GM12892 (cell line): ENCODE measurements at regions not wholly inside any gene's neighbourhood (a gene's known extent, or its start where the extent isn't known, plus 50 kb on each side); places are given as distances from the start of the nearest gene placed in this dataset.
"Not testable (repeated sequence)": the region's sequence is repeated elsewhere in the genome, so short reads cannot be mapped to it uniquely, and the experiment has no call there.

Source experiments
- DNase-seq: peaks from one replicate; pipeline ENCODE4 v3.0.0; 2011; ENCODE audit not compliant: insufficient read length
- FAIRE-seq: peaks from 2 replicates; lab custom pipeline; 2011; peaks lifted over from hg19 to GRCh38; lab: Jason Lieb, UNC
- POLR2A ChIP-seq: IDR thresholded peaks from 2 replicates; pipeline ENCODE4 v1.6.1; 2011; ENCODE audit warnings: low read depth, low read length, control low read depth
- POLR2AphosphoS5 ChIP-seq: IDR thresholded peaks from 2 replicates; pipeline ENCODE4 v1.6.1; 2011; ENCODE audit warnings: low read depth, low read length, control low read depth
- TAF1 ChIP-seq: IDR thresholded peaks from 2 replicates; pipeline ENCODE4 v1.6.1; 2011; ENCODE audit warnings: low read depth, mild to moderate bottlenecking, control low read depth, low read length, borderline replicate concordance

GRCh38 chr12:58009405-58010195 lies 68.2 kb downstream of the ATP23 start:
- TF ChIP-seq POLR2A (no peak), POLR2AphosphoS5 (no peak), TAF1 (no peak)
- no peak for FAIRE-seq
- DNase-seq, result no peak

- TF ChIP-seq POLR2AphosphoS5 (no peak), TAF1 (no peak), POLR2A (no peak)
- DNase-seq, result no peak
- FAIRE-seq, result no peak
Measured at GRCh38 chr12:58011676-58012075, 70.3 kb downstream of the ATP23 start.

GRCh38 chr12:58022379-58023020 lies 81.1 kb downstream of the ATP23 start:
- not testable (repeated sequence) for FAIRE-seq, DNase-seq

GRCh38 chr12:58025431-58025830 lies 84.1 kb downstream of the ATP23 start:
- DNase-seq (no peak), FAIRE-seq (no peak)
- TF ChIP-seq TAF1, result no peak
- TF ChIP-seq POLR2AphosphoS5, result no peak
- no peak for TF ChIP-seq POLR2A

GRCh38 chr12:58026426-58026825 lies 85.1 kb downstream of the ATP23 start:
- DNase-seq (no peak), FAIRE-seq (no peak)
- TF ChIP-seq POLR2A, result no peak
- no peak for TF ChIP-seq POLR2AphosphoS5
- TF ChIP-seq TAF1, result no peak

GRCh38 chr12:58026897-58027891 lies 85.8 kb downstream of the ATP23 start:
- TF ChIP-seq TAF1 (no peak), POLR2AphosphoS5 (no peak), POLR2A (no peak)
- DNase-seq (no peak), FAIRE-seq (no peak)

- TF ChIP-seq POLR2A (no peak), TAF1 (no peak), POLR2AphosphoS5 (no peak)
- FAIRE-seq (no peak), DNase-seq (no peak)
Measured at GRCh38 chr12:58028294-58028693, 86.9 kb downstream of the ATP23 start.

- FAIRE-seq (no peak), DNase-seq (no peak)
- no peak for TF ChIP-seq TAF1
- no peak for TF ChIP-seq POLR2AphosphoS5
- no peak for TF ChIP-seq POLR2A
Measured at GRCh38 chr12:58029260-58029659, 87.9 kb downstream of the ATP23 start.

- DNase-seq, result no peak
- FAIRE-seq, result no peak
- no peak for TF ChIP-seq POLR2A
- TF ChIP-seq POLR2AphosphoS5, result no peak
- TF ChIP-seq TAF1, result no peak
Measured at GRCh38 chr12:58030566-58031279, 89.4 kb downstream of the ATP23 start.

GRCh38 chr12:58032156-58032555 lies 90.8 kb downstream of the ATP23 start:
- DNase-seq, result no peak
- TF ChIP-seq TAF1 (no peak), POLR2A (no peak), POLR2AphosphoS5 (no peak)
- no peak for FAIRE-seq

- DNase-seq, result no peak
- FAIRE-seq, result no peak
- TF ChIP-seq TAF1 (no peak), POLR2AphosphoS5 (no peak)
Measured at GRCh38 chr12:58033831-58034230, 92.5 kb downstream of the ATP23 start.

- DNase-seq, result no peak
- FAIRE-seq, result no peak
- TF ChIP-seq POLR2A (no peak), POLR2AphosphoS5 (no peak), TAF1 (no peak)
Measured at GRCh38 chr12:58034311-58034710, 92.9 kb downstream of the ATP23 start.
